Glutamatergic neuron (in vitro differentiated cells): ENCODE measurements at regions not wholly inside any gene's neighbourhood (a gene's known extent, or its start where the extent isn't known, plus 50 kb on each side); places are given as distances from the start of the nearest gene placed in this dataset.

Experiments used
- DNase-seq: peaks from one replicate; pipeline ENCODE4 v3.0.0; 2022
- H3K27ac Mint-ChIP-seq: one replicate; pipeline ENCODE4 v1.8.0; 2020; ENCODE audit warnings: mild to moderate bottlenecking, mixed read lengths, inconsistent platforms; ENCODE audit not compliant: unreplicated experiment
- H3K27me3 Mint-ChIP-seq: one replicate; pipeline ENCODE4 v1.8.0; 2020; ENCODE audit warnings: mild to moderate bottlenecking, moderate library complexity, mixed read lengths, inconsistent platforms; ENCODE audit not compliant: unreplicated experiment
- H3K36me3 Mint-ChIP-seq: one replicate; pipeline ENCODE4 v1.8.0; 2020; ENCODE audit warnings: mild to moderate bottlenecking, mixed read lengths, inconsistent platforms; ENCODE audit not compliant: unreplicated experiment
- H3K4me1 Mint-ChIP-seq: one replicate; pipeline ENCODE4 v1.8.0; 2020; ENCODE audit warnings: mild to moderate bottlenecking, low read depth, mixed read lengths, inconsistent platforms; ENCODE audit not compliant: unreplicated experiment
- H3K4me3 Mint-ChIP-seq: one replicate; pipeline ENCODE4 v1.8.0; 2020; ENCODE audit warnings: mild to moderate bottlenecking, mixed read lengths, inconsistent platforms; ENCODE audit not compliant: unreplicated experiment
- H3K9me3 Mint-ChIP-seq: one replicate; pipeline ENCODE4 v1.8.0; 2020; ENCODE audit warnings: mild to moderate bottlenecking, moderate library complexity, mixed read lengths, inconsistent platforms; ENCODE audit not compliant: unreplicated experiment
- TF ChIP-seq, protein P1 (sequence below): fragments of 200-600 bp; sonication (generic); IDR thresholded peaks from one replicate; pipeline ENCODE4 v1.5.0; 2021; ENCODE audit not compliant: partially characterized antibody, unreplicated experiment

DNA sequence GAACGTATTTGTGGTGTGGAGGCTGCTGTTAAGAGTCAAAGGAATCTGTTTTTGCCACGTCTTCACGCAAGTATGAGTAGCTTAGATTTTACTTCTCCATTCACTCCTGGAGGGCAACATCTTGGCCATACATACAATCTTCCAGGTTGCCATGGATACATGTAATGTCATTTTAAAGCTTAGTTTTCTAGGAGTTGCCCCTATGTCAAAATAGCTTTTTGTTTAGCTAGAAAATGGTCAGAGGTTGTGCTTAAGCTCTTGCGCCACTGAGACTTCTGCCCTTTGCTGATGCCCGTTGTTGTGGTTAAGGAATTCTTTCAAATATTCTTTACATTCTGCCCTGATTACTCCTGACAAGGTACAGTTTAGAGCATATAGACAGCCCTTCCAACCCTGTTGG is 245.4 kb upstream of the TFPI start:
- Mint-ChIP-seq H3K9me3 (peaks cover 1% of the 10 kb centered on the region), H3K4me3 (no peak overlapping the region), H3K27ac (no peak overlapping the region), H3K36me3 (no peaks in the 10 kb centered on the region), H3K4me1 (no peaks in the 10 kb centered on the region), H3K27me3 (peaks cover 1% of the 10 kb centered on the region)
- TF ChIP-seq, protein P1, sequence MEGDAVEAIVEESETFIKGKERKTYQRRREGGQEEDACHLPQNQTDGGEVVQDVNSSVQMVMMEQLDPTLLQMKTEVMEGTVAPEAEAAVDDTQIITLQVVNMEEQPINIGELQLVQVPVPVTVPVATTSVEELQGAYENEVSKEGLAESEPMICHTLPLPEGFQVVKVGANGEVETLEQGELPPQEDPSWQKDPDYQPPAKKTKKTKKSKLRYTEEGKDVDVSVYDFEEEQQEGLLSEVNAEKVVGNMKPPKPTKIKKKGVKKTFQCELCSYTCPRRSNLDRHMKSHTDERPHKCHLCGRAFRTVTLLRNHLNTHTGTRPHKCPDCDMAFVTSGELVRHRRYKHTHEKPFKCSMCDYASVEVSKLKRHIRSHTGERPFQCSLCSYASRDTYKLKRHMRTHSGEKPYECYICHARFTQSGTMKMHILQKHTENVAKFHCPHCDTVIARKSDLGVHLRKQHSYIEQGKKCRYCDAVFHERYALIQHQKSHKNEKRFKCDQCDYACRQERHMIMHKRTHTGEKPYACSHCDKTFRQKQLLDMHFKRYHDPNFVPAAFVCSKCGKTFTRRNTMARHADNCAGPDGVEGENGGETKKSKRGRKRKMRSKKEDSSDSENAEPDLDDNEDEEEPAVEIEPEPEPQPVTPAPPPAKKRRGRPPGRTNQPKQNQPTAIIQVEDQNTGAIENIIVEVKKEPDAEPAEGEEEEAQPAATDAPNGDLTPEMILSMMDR = no peak
- no peak for DNase-seq

DNA sequence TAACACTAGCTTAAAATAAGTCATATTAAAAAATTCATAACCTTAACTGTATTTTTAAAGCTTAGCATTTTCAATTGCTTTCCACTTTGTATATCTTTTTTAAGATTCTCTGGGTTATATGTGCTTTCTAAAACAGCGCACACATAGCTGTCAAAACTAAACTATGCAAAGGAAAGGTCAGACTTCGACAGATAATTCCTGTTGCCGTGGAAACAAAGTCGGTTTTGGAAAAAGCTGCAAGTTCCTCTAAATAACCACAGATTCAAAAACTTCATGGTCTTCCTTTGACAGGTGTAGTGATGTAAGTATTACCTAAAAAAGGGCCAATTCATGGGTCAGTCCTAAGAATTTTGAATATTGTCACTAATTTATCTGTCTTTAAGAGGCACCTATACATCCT is 249.6 kb upstream of the TFPI start:
- H3K27me3 Mint-ChIP-seq = no peaks in the 10 kb centered on the region
- no peaks in the 10 kb centered on the region for H3K4me1 Mint-ChIP-seq
- H3K9me3 Mint-ChIP-seq = no peaks in the 10 kb centered on the region
- TF ChIP-seq, protein P1 = no peak
- no peak overlapping the region for H3K4me3 Mint-ChIP-seq
- DNase-seq = no peak
- H3K27ac Mint-ChIP-seq = no peak overlapping the region
- no peaks in the 10 kb centered on the region for H3K36me3 Mint-ChIP-seq

DNA sequence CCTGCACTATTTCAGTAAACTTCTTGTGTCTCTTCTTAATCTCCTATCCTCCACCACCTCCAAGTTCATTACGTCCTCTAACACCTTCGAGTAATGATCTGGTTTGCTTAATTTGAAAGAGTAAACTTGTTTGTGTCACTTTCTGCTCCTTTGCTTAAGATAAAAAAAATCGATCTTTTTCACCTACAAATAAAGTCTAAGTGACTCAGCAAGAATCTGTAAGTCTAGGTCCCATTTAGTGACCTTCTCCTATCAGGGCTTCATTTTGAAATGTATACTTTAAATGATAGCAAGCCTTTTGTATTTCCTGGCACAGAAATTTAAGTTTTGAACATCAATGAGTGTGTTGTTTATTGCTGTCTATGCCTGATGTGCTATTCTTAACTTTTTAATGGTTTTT is 260.9 kb upstream of the TFPI start:
- Mint-ChIP-seq H3K4me3 (no peak overlapping the region), H3K9me3 (peaks cover 3% of the 10 kb centered on the region), H3K4me1 (no peaks in the 10 kb centered on the region), H3K36me3 (no peaks in the 10 kb centered on the region), H3K27me3 (no peaks in the 10 kb centered on the region), H3K27ac (no peak overlapping the region)
- no peak for DNase-seq
- TF ChIP-seq, protein P1 = no peak

DNA sequence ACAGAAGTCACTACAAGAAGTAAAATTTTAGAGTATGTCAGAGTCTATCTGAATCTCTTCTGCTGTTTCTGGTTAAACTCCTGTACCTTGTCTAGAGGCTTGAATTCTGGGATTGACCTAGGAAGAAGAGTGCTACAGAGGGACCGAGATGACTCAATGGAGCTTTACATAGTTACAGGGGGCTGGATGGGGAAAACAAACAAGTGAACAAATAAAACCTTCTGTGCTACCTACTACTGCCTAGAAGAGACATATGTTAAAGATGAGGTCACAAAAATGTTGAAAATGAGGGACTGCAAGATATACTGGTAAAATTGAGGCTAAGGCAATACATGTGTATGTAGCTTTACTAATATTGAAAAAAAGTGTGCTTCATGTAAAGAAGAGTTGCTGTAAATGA is 265.4 kb upstream of the TFPI start:
- no peaks in the 10 kb centered on the region for H3K9me3 Mint-ChIP-seq
- DNase-seq = no peak
- H3K36me3 Mint-ChIP-seq = no peaks in the 10 kb centered on the region
- no peak overlapping the region for H3K27ac Mint-ChIP-seq
- no peak overlapping the region for H3K4me3 Mint-ChIP-seq
- TF ChIP-seq, protein P1 = no peak
- no peaks in the 10 kb centered on the region for H3K4me1 Mint-ChIP-seq
- peaks cover 2% of the 10 kb centered on the region for H3K27me3 Mint-ChIP-seq

DNA sequence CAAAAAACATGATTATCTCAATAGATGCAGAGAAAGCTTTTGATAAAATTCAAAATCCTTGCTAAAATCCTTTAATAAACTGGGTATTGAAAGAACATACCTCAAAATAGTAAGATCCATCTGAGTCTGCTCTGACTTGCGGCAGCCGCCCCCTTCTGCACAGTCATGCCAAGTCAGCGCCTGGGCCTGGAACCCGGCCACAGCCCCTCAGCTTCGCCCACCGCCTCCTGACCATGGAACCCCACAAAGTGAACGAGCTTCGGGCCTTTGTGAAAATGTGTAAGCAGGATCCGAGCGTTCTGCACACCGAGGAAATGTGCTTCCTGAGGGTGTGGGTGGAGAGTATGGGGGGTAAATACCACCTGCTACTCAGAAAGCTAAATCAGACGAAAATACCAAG is 270.9 kb upstream of the TFPI start:
- TF ChIP-seq, protein P1 = no peak
- H3K4me1 Mint-ChIP-seq = no peaks in the 10 kb centered on the region
- peaks cover 2% of the 10 kb centered on the region for H3K27me3 Mint-ChIP-seq
- no peak for DNase-seq
- H3K27ac Mint-ChIP-seq = no peak overlapping the region
- no peaks in the 10 kb centered on the region for H3K36me3 Mint-ChIP-seq
- no peaks in the 10 kb centered on the region for H3K9me3 Mint-ChIP-seq
- no peak overlapping the region for H3K4me3 Mint-ChIP-seq
